ENCODE measurements at regions not wholly inside any gene's neighbourhood (a gene's known extent, or its start where the extent isn't known, plus 50 kb on each side); places are given as distances from the start of the nearest gene placed in this dataset.

- H3K4me2 ChIP-seq (ENCODE audit: low read length) = no peak overlapping the region
- TF ChIP-seq EZH2phosphoT487 (IDR thresholded peaks at IDR 0.05; ENCODE audit: borderline replicate concordance, low read length) = no peak
- TF ChIP-seq CTCF (IDR thresholded peaks at IDR 0.05; ENCODE audit: low read depth, low read length, poor library complexity, severe bottlenecking) = no peak
- H3K27me3 ChIP-seq (ENCODE audit: control insufficient read depth, low read length) = no peaks in the 10 kb centered on the region
Measured at GRCh38 chr7:156121956-156122355, 309.7 kb upstream of the SHH start.

GRCh38 chr7:156121434-156121833, 309.2 kb upstream of the SHH start:
- H3K79me2 ChIP-seq (ENCODE audit: control insufficient read depth, low read length) = no peaks in the 10 kb centered on the region
- no peaks in the 10 kb centered on the region for H3K27me3 ChIP-seq (ENCODE audit: control insufficient read depth, low read length)
- no peak overlapping the region for H3K4me2 ChIP-seq (ENCODE audit: low read length)
- no peaks in the 10 kb centered on the region for H3K9me3 ChIP-seq (ENCODE audit: control insufficient read depth, insufficient read depth, low read length)
- H3K27ac ChIP-seq (ENCODE audit: low read depth, low read length) = no peak overlapping the region
- no peaks in the 10 kb centered on the region for H3F3A ChIP-seq (ENCODE audit: control insufficient read depth, insufficient read depth)
- no peaks in the 10 kb centered on the region for H3K36me3 ChIP-seq (ENCODE audit: control insufficient read depth, low read length)
- H3K4me3 ChIP-seq (ENCODE audit: low read length) = no peak overlapping the region
- no peaks in the 10 kb centered on the region for H3K4me1 ChIP-seq (ENCODE audit: control insufficient read depth, low read length)
- H4K20me1 ChIP-seq (ENCODE audit: control insufficient read depth, insufficient read depth, low read depth, low read length) = no peaks in the 10 kb centered on the region
- no peaks in the 10 kb centered on the region for H3K9me2 ChIP-seq (replicated peaks; ENCODE audit: control insufficient read depth, low read length)
- TF ChIP-seq EZH2phosphoT487 (IDR thresholded peaks at IDR 0.05; ENCODE audit: borderline replicate concordance, low read length) (no peak), CTCF (IDR thresholded peaks at IDR 0.05; ENCODE audit: low read depth, low read length, poor library complexity, severe bottlenecking) (no peak)

More at GRCh38 chr7:156121956-156122355, 309.7 kb upstream of the SHH start:
- no peaks in the 10 kb centered on the region for H4K20me1 ChIP-seq (ENCODE audit: control insufficient read depth, insufficient read depth, low read depth, low read length)
- no peaks in the 10 kb centered on the region for H3K9me2 ChIP-seq (replicated peaks; ENCODE audit: control insufficient read depth, low read length)
- H3K4me1 ChIP-seq (ENCODE audit: control insufficient read depth, low read length) = no peaks in the 10 kb centered on the region
- H3K27ac ChIP-seq (ENCODE audit: low read depth, low read length) = no peak overlapping the region
- no peaks in the 10 kb centered on the region for H3K9me3 ChIP-seq (ENCODE audit: control insufficient read depth, insufficient read depth, low read length)
- no peaks in the 10 kb centered on the region for H3F3A ChIP-seq (ENCODE audit: control insufficient read depth, insufficient read depth)
- no peaks in the 10 kb centered on the region for H3K79me2 ChIP-seq (ENCODE audit: control insufficient read depth, low read length)
- no peaks in the 10 kb centered on the region for H3K36me3 ChIP-seq (ENCODE audit: control insufficient read depth, low read length)
- H3K4me3 ChIP-seq (ENCODE audit: low read length) = no peak overlapping the region

GRCh38 chr7:156120552-156120951, 308.3 kb upstream of the SHH start:
- no peak overlapping the region for H3K4me3 ChIP-seq (ENCODE audit: low read length)

More at GRCh38 chr7:156120552-156120951, 308.3 kb upstream of the SHH start:
- no peak overlapping the region for H3K27ac ChIP-seq (ENCODE audit: low read depth, low read length)
- H3K36me3 ChIP-seq (ENCODE audit: control insufficient read depth, low read length) = no peaks in the 10 kb centered on the region
- TF ChIP-seq EZH2phosphoT487 (IDR thresholded peaks at IDR 0.05; ENCODE audit: borderline replicate concordance, low read length) = no peak
- TF ChIP-seq CTCF (IDR thresholded peaks at IDR 0.05; ENCODE audit: low read depth, low read length, poor library complexity, severe bottlenecking) = no peak
- no peaks in the 10 kb centered on the region for H4K20me1 ChIP-seq (ENCODE audit: control insufficient read depth, insufficient read depth, low read depth, low read length)
- no peak overlapping the region for H3K4me2 ChIP-seq (ENCODE audit: low read length)
- H3K79me2 ChIP-seq (ENCODE audit: control insufficient read depth, low read length) = no peaks in the 10 kb centered on the region
- no peaks in the 10 kb centered on the region for H3K27me3 ChIP-seq (ENCODE audit: control insufficient read depth, low read length)
- no peaks in the 10 kb centered on the region for H3K9me2 ChIP-seq (replicated peaks; ENCODE audit: control insufficient read depth, low read length)
- H3F3A ChIP-seq (ENCODE audit: control insufficient read depth, insufficient read depth) = no peaks in the 10 kb centered on the region
- no peaks in the 10 kb centered on the region for H3K4me1 ChIP-seq (ENCODE audit: control insufficient read depth, low read length)
- no peaks in the 10 kb centered on the region for H3K9me3 ChIP-seq (ENCODE audit: control insufficient read depth, insufficient read depth, low read length)

All from DOHH2 (cell line).